Trophoblast cell (in vitro differentiated cells and primary cell): ENCODE measurements at regions not wholly inside any gene's neighbourhood (a gene's known extent, or its start where the extent isn't known, plus 50 kb on each side); places are given as distances from the start of the nearest gene placed in this dataset.

Experiments used
- DNase-seq, 2 donors: peaks; one replicate each; pipeline ENCODE4 v3.0.0-alpha.2; 2016
- H2AFZ ChIP-seq: 2 replicates; pipeline ENCODE4 v1.6.1; 2013; ENCODE audit warnings: low read length, moderate library complexity, mild to moderate bottlenecking; ENCODE audit not compliant: insufficient read depth, poor library complexity
- H2AK5ac ChIP-seq: 2 replicates; pipeline ENCODE4 v1.6.1; 2013; ENCODE audit warnings: mild to moderate bottlenecking, low read length
- H2BK120ac ChIP-seq: 2 replicates; pipeline ENCODE4 v1.6.1; 2013; ENCODE audit warnings: low read length, mild to moderate bottlenecking, moderate library complexity; ENCODE audit not compliant: insufficient read depth, poor library complexity
- H2BK12ac ChIP-seq: 2 replicates; pipeline ENCODE4 v1.6.1; 2013; ENCODE audit warnings: mild to moderate bottlenecking, low read length, moderate library complexity
- H2BK5ac ChIP-seq: 2 replicates; pipeline ENCODE4 v1.6.1; 2013; ENCODE audit warnings: low read length, low read depth, moderate library complexity, mild to moderate bottlenecking; ENCODE audit not compliant: poor library complexity
- H3K14ac ChIP-seq: 2 replicates; pipeline ENCODE4 v1.6.1; 2013; ENCODE audit warnings: mild to moderate bottlenecking, low read length
- H3K18ac ChIP-seq: 2 replicates; pipeline ENCODE4 v1.6.1; 2013; ENCODE audit warnings: mild to moderate bottlenecking, low read length
- H3K23ac ChIP-seq: 2 replicates; pipeline ENCODE4 v1.6.1; 2013; ENCODE audit warnings: low read length
- H3K27ac ChIP-seq: 2 replicates; pipeline ENCODE4 v1.5.1; 2013; ENCODE audit warnings: low read depth, mild to moderate bottlenecking, inconsistent platforms, low read length, moderate library complexity
- H3K27me3 ChIP-seq: 2 replicates; pipeline ENCODE4 v1.6.1; 2013; ENCODE audit warnings: inconsistent platforms, mild to moderate bottlenecking, low read length, moderate library complexity; ENCODE audit not compliant: insufficient read depth
- H3K36me3 ChIP-seq, 2 experiments: 1 replicate in 1 of 2; 2 replicates in 1 of 2; pipeline ENCODE4 v1.6.1; 2013; ENCODE audit warnings: low read length in 2 of 2, mild to moderate bottlenecking in 2 of 2, moderate library complexity in 1 of 2; ENCODE audit not compliant: insufficient read depth in 2 of 2, control insufficient read depth in 1 of 2
- H3K4ac ChIP-seq: 2 replicates; pipeline ENCODE4 v1.6.1; 2013; ENCODE audit warnings: low read depth, mild to moderate bottlenecking, low read length, moderate library complexity
- H3K4me1 ChIP-seq, 2 experiments: 1 replicate in 1 of 2; 2 replicates in 1 of 2; pipeline ENCODE4 v1.6.1; 2013; ENCODE audit warnings: low read length in 2 of 2, mild to moderate bottlenecking in 2 of 2, moderate library complexity in 1 of 2; ENCODE audit not compliant: insufficient read depth in 2 of 2, control insufficient read depth in 1 of 2
- H3K4me2 ChIP-seq: 2 replicates; pipeline ENCODE4 v1.6.1; 2013; ENCODE audit warnings: inconsistent platforms, mild to moderate bottlenecking, low read length, moderate library complexity
- H3K4me3 ChIP-seq: 2 replicates; pipeline ENCODE4 v1.5.1; 2013; ENCODE audit warnings: mild to moderate bottlenecking, low read depth, low read length, inconsistent platforms
- H3K79me1 ChIP-seq: one replicate; pipeline ENCODE4 v1.6.1; 2013; ENCODE audit warnings: low read length
- H3K79me2 ChIP-seq: 2 replicates; pipeline ENCODE4 v1.6.1; 2013; ENCODE audit warnings: low read length, mild to moderate bottlenecking; ENCODE audit not compliant: control insufficient read depth, insufficient read depth, poor library complexity
- H3K9ac ChIP-seq: 2 replicates; pipeline ENCODE4 v1.6.1; 2013; ENCODE audit warnings: mild to moderate bottlenecking, low read length
- H3K9me3 ChIP-seq: 2 replicates; pipeline ENCODE4 v1.6.1; 2013; ENCODE audit warnings: low read depth, mild to moderate bottlenecking, control low read depth, inconsistent platforms, low read length; ENCODE audit not compliant: insufficient read depth
- H4K12ac ChIP-seq: 2 replicates; pipeline ENCODE4 v1.6.1; 2013; ENCODE audit warnings: low read depth, mild to moderate bottlenecking, low read length, moderate library complexity
- H4K8ac ChIP-seq: 2 replicates; pipeline ENCODE4 v1.6.1; 2013; ENCODE audit warnings: low read depth, mild to moderate bottlenecking, low read length, moderate library complexity
- H4K91ac ChIP-seq: one replicate; pipeline ENCODE4 v1.6.1; 2013; ENCODE audit warnings: low read depth, mild to moderate bottlenecking, low read length, moderate library complexity
- WGBS: extraction: QIAGEN DNeasy Blood & Tissue Kit; methylation state at CpG from one replicate; pipeline ENCODE4 v1.1.7; 2013; ENCODE audit warnings: missing lambda C conversion rate; ENCODE audit not compliant: insufficient read length, insufficient coverage; ENCODE audit errors: extremely low coverage; 5-methylcytosine and 5-hydroxymethylcytosine counted together

- Histone ChIP-seq H3K23ac (no peak overlapping the region), H3K27ac (peak overlapping the region; percentile 85), H3K79me2 (peaks cover 1% of the 10 kb centered on the region), H3K4ac (no peak overlapping the region), H4K91ac (peak overlapping the region; percentile 74), H2BK120ac (peak overlapping the region; percentile 91), H3K4me2 (peak overlapping the region; percentile 11), H3K18ac (no peak overlapping the region), H4K8ac (peak overlapping the region; percentile 74), H3K4me3 (no peak overlapping the region), H3K27me3 (no peaks in the 10 kb centered on the region), H3K36me3 (no peaks in the 10 kb centered on the region), H3K79me1 (peaks cover 13% of the 10 kb centered on the region), H3K9ac (no peak overlapping the region), H2AK5ac (no peak overlapping the region), H2AFZ (peak overlapping the region; percentile 74), H3K14ac (peak overlapping the region; percentile 60), H2BK5ac (peak overlapping the region; percentile 97), H4K12ac (no peak overlapping the region), H3K9me3 (peaks cover 4% of the 10 kb centered on the region), H2BK12ac (peak overlapping the region; percentile 75), H3K4me1 (peaks cover 11 to 15% of the 10 kb centered on the region in 2 experiments)
- peak in 1 of 2 donors; percentile 29 for DNase-seq
Observed at GRCh38 chr10:93152136-93152535, 78.4 kb downstream of the CYP26A1 start.

GRCh38 chr10:93154531-93154930 lies 80.8 kb downstream of the CYP26A1 start:
- Histone ChIP-seq H3K23ac (no peak overlapping the region), H3K4me3 (no peak overlapping the region)

GRCh38 chr10:93160140-93160539 lies 86.4 kb downstream of the CYP26A1 start:
- Histone ChIP-seq H2AFZ (no peak overlapping the region), H4K8ac (no peak overlapping the region), H4K12ac (no peak overlapping the region), H3K79me2 (no peaks in the 10 kb centered on the region), H3K18ac (no peak overlapping the region), H3K27ac (no peak overlapping the region), H3K14ac (no peak overlapping the region), H3K9me3 (peaks cover 3% of the 10 kb centered on the region), H3K23ac (no peak overlapping the region), H2AK5ac (no peak overlapping the region), H3K27me3 (no peaks in the 10 kb centered on the region), H3K4ac (no peak overlapping the region), H3K4me1 (peaks cover 0 to 3% of the 10 kb centered on the region in 2 experiments), H2BK120ac (no peak overlapping the region), H3K79me1 (no peaks in the 10 kb centered on the region), H2BK12ac (peak overlapping the region; percentile 58), H2BK5ac (no peak overlapping the region), H3K9ac (no peak overlapping the region), H3K36me3 (no peaks in the 10 kb centered on the region), H4K91ac (peak overlapping the region; percentile 14), H3K4me3 (no peak overlapping the region), H3K4me2 (no peak overlapping the region)
- WGBS = no CpG with 5 or more reads among the region's 1 CpG
- DNase-seq = no peak

More at GRCh38 chr10:93154531-93154930, 80.8 kb downstream of the CYP26A1 start:
- no peak for DNase-seq
- Histone ChIP-seq H3K14ac (no peak overlapping the region), H2AFZ (no peak overlapping the region), H2BK120ac (no peak overlapping the region), H3K18ac (no peak overlapping the region), H3K4me2 (no peak overlapping the region), H4K8ac (no peak overlapping the region), H4K12ac (no peak overlapping the region), H3K36me3 (no peaks in the 10 kb centered on the region), H2BK12ac (no peak overlapping the region), H3K9ac (no peak overlapping the region), H4K91ac (no peak overlapping the region), H3K9me3 (peaks cover 3% of the 10 kb centered on the region), H2BK5ac (no peak overlapping the region), H3K4ac (no peak overlapping the region), H3K4me1 (peaks cover 8 to 11% of the 10 kb centered on the region in 2 experiments), H3K79me2 (peaks cover 1% of the 10 kb centered on the region), H3K27ac (no peak overlapping the region), H2AK5ac (no peak overlapping the region), H3K79me1 (peaks cover 11% of the 10 kb centered on the region), H3K27me3 (no peaks in the 10 kb centered on the region)

GRCh38 chr10:93160829-93161228 lies 87.1 kb downstream of the CYP26A1 start:
- Histone ChIP-seq H2AK5ac (no peak overlapping the region), H3K4me3 (no peak overlapping the region), H2AFZ (no peak overlapping the region), H4K91ac (no peak overlapping the region), H3K27ac (no peak overlapping the region), H2BK12ac (peak overlapping the region; percentile 72), H3K4me2 (no peak overlapping the region), H4K12ac (no peak overlapping the region), H3K9ac (no peak overlapping the region), H3K79me2 (no peaks in the 10 kb centered on the region), H3K23ac (no peak overlapping the region), H3K4ac (no peak overlapping the region), H3K36me3 (no peaks in the 10 kb centered on the region), H3K14ac (no peak overlapping the region), H3K9me3 (peaks cover 3% of the 10 kb centered on the region), H4K8ac (no peak overlapping the region), H3K79me1 (no peaks in the 10 kb centered on the region), H3K18ac (no peak overlapping the region), H3K27me3 (no peaks in the 10 kb centered on the region), H3K4me1 (peaks cover 0 to 3% of the 10 kb centered on the region in 2 experiments), H2BK120ac (peak overlapping the region; percentile 45), H2BK5ac (no peak overlapping the region)
- no CpG with 5 or more reads among the region's 7 CpGs for WGBS
- peak; percentile 31 to 55 for DNase-seq
